Trophoblast cell (in vitro differentiated cells and primary cell): ENCODE measurements at regions not wholly inside any gene's neighbourhood (a gene's known extent, or its start where the extent isn't known, plus 50 kb on each side); places are given as distances from the start of the nearest gene placed in this dataset.
A peak's percentile ranks its signal among the peaks of the same experiment; 100 is the strongest.

Experiments
- DNase-seq, 2 donors: peaks; one replicate each; pipeline ENCODE4 v3.0.0-alpha.2; 2016
- H2AFZ ChIP-seq: 2 replicates; pipeline ENCODE4 v1.6.1; 2013; ENCODE audit warnings: low read length, moderate library complexity, mild to moderate bottlenecking; ENCODE audit not compliant: insufficient read depth, poor library complexity
- H2AK5ac ChIP-seq: 2 replicates; pipeline ENCODE4 v1.6.1; 2013; ENCODE audit warnings: mild to moderate bottlenecking, low read length
- H2BK120ac ChIP-seq: 2 replicates; pipeline ENCODE4 v1.6.1; 2013; ENCODE audit warnings: low read length, mild to moderate bottlenecking, moderate library complexity; ENCODE audit not compliant: insufficient read depth, poor library complexity
- H2BK12ac ChIP-seq: 2 replicates; pipeline ENCODE4 v1.6.1; 2013; ENCODE audit warnings: mild to moderate bottlenecking, low read length, moderate library complexity
- H2BK5ac ChIP-seq: 2 replicates; pipeline ENCODE4 v1.6.1; 2013; ENCODE audit warnings: low read length, low read depth, moderate library complexity, mild to moderate bottlenecking; ENCODE audit not compliant: poor library complexity
- H3K14ac ChIP-seq: 2 replicates; pipeline ENCODE4 v1.6.1; 2013; ENCODE audit warnings: mild to moderate bottlenecking, low read length
- H3K18ac ChIP-seq: 2 replicates; pipeline ENCODE4 v1.6.1; 2013; ENCODE audit warnings: mild to moderate bottlenecking, low read length
- H3K23ac ChIP-seq: 2 replicates; pipeline ENCODE4 v1.6.1; 2013; ENCODE audit warnings: low read length
- H3K27ac ChIP-seq: 2 replicates; pipeline ENCODE4 v1.5.1; 2013; ENCODE audit warnings: low read depth, mild to moderate bottlenecking, inconsistent platforms, low read length, moderate library complexity
- H3K27me3 ChIP-seq: 2 replicates; pipeline ENCODE4 v1.6.1; 2013; ENCODE audit warnings: inconsistent platforms, mild to moderate bottlenecking, low read length, moderate library complexity; ENCODE audit not compliant: insufficient read depth
- H3K36me3 ChIP-seq, 2 experiments: 1 replicate in 1 of 2; 2 replicates in 1 of 2; pipeline ENCODE4 v1.6.1; 2013; ENCODE audit warnings: low read length in 2 of 2, mild to moderate bottlenecking in 2 of 2, moderate library complexity in 1 of 2; ENCODE audit not compliant: insufficient read depth in 2 of 2, control insufficient read depth in 1 of 2
- H3K4ac ChIP-seq: 2 replicates; pipeline ENCODE4 v1.6.1; 2013; ENCODE audit warnings: low read depth, mild to moderate bottlenecking, low read length, moderate library complexity
- H3K4me1 ChIP-seq, 2 experiments: 1 replicate in 1 of 2; 2 replicates in 1 of 2; pipeline ENCODE4 v1.6.1; 2013; ENCODE audit warnings: low read length in 2 of 2, mild to moderate bottlenecking in 2 of 2, moderate library complexity in 1 of 2; ENCODE audit not compliant: insufficient read depth in 2 of 2, control insufficient read depth in 1 of 2
- H3K4me2 ChIP-seq: 2 replicates; pipeline ENCODE4 v1.6.1; 2013; ENCODE audit warnings: inconsistent platforms, mild to moderate bottlenecking, low read length, moderate library complexity
- H3K4me3 ChIP-seq: 2 replicates; pipeline ENCODE4 v1.5.1; 2013; ENCODE audit warnings: mild to moderate bottlenecking, low read depth, low read length, inconsistent platforms
- H3K79me1 ChIP-seq: one replicate; pipeline ENCODE4 v1.6.1; 2013; ENCODE audit warnings: low read length
- H3K79me2 ChIP-seq: 2 replicates; pipeline ENCODE4 v1.6.1; 2013; ENCODE audit warnings: low read length, mild to moderate bottlenecking; ENCODE audit not compliant: control insufficient read depth, insufficient read depth, poor library complexity
- H3K9ac ChIP-seq: 2 replicates; pipeline ENCODE4 v1.6.1; 2013; ENCODE audit warnings: mild to moderate bottlenecking, low read length
- H3K9me3 ChIP-seq: 2 replicates; pipeline ENCODE4 v1.6.1; 2013; ENCODE audit warnings: low read depth, mild to moderate bottlenecking, control low read depth, inconsistent platforms, low read length; ENCODE audit not compliant: insufficient read depth
- H4K12ac ChIP-seq: 2 replicates; pipeline ENCODE4 v1.6.1; 2013; ENCODE audit warnings: low read depth, mild to moderate bottlenecking, low read length, moderate library complexity
- H4K8ac ChIP-seq: 2 replicates; pipeline ENCODE4 v1.6.1; 2013; ENCODE audit warnings: low read depth, mild to moderate bottlenecking, low read length, moderate library complexity
- H4K91ac ChIP-seq: one replicate; pipeline ENCODE4 v1.6.1; 2013; ENCODE audit warnings: low read depth, mild to moderate bottlenecking, low read length, moderate library complexity
- WGBS: extraction: QIAGEN DNeasy Blood & Tissue Kit; methylation state at CpG from one replicate; pipeline ENCODE4 v1.1.7; 2013; ENCODE audit warnings: missing lambda C conversion rate; ENCODE audit not compliant: insufficient read length, insufficient coverage; ENCODE audit errors: extremely low coverage; 5-methylcytosine and 5-hydroxymethylcytosine counted together

- peaks cover 6 to 8% of the 10 kb centered on the region in 2 experiments for H3K4me1 ChIP-seq
- no CpG with 5 or more reads among the region's 3 CpGs for WGBS
- H3K14ac ChIP-seq: no peak overlapping the region
- no peaks in the 10 kb centered on the region for H3K36me3 ChIP-seq
- H3K79me2 ChIP-seq: no peaks in the 10 kb centered on the region
- H2BK12ac ChIP-seq: no peak overlapping the region
- H4K91ac ChIP-seq: no peak overlapping the region
- no peaks in the 10 kb centered on the region for H3K9me3 ChIP-seq
- no peaks in the 10 kb centered on the region for H3K79me1 ChIP-seq
- H3K4ac ChIP-seq: no peak overlapping the region
- H3K23ac ChIP-seq: no peak overlapping the region
- H3K4me3 ChIP-seq: no peak overlapping the region
- no peaks in the 10 kb centered on the region for H3K27me3 ChIP-seq
- H4K8ac ChIP-seq: peak overlapping the region; percentile 24
- H2BK120ac ChIP-seq: no peak overlapping the region
- DNase-seq: no peak
- no peak overlapping the region for H2BK5ac ChIP-seq
- no peak overlapping the region for H2AK5ac ChIP-seq
- H4K12ac ChIP-seq: no peak overlapping the region
- H2AFZ ChIP-seq: no peak overlapping the region
- no peak overlapping the region for H3K9ac ChIP-seq
- H3K4me2 ChIP-seq: peak overlapping the region; percentile 41
- H3K18ac ChIP-seq: no peak overlapping the region
- H3K27ac ChIP-seq: peak overlapping the region; percentile 35
Observed at GRCh38 chr16:13441675-13442074, 478.3 kb upstream of the ERCC4 start.

GRCh38 chr16:13448346-13448745 lies 471.6 kb upstream of the ERCC4 start:
- Histone ChIP-seq H3K14ac (no peak overlapping the region), H3K23ac (no peak overlapping the region), H3K4me2 (no peak overlapping the region), H2AK5ac (no peak overlapping the region), H3K4me1 (no peaks in the 10 kb centered on the region), H4K8ac (no peak overlapping the region), H3K4ac (no peak overlapping the region), H3K36me3 (no peaks in the 10 kb centered on the region), H3K27me3 (no peaks in the 10 kb centered on the region), H2BK120ac (no peak overlapping the region), H2AFZ (no peak overlapping the region), H3K27ac (no peak overlapping the region), H3K18ac (no peak overlapping the region), H3K9ac (no peak overlapping the region), H3K79me1 (no peaks in the 10 kb centered on the region), H4K12ac (no peak overlapping the region), H2BK12ac (no peak overlapping the region), H4K91ac (no peak overlapping the region), H3K79me2 (no peaks in the 10 kb centered on the region), H3K4me3 (no peak overlapping the region), H2BK5ac (no peak overlapping the region), H3K9me3 (no peaks in the 10 kb centered on the region)
- WGBS: no CpG with 5 or more reads among the region's 4 CpGs
- DNase-seq: no peak

DNA sequence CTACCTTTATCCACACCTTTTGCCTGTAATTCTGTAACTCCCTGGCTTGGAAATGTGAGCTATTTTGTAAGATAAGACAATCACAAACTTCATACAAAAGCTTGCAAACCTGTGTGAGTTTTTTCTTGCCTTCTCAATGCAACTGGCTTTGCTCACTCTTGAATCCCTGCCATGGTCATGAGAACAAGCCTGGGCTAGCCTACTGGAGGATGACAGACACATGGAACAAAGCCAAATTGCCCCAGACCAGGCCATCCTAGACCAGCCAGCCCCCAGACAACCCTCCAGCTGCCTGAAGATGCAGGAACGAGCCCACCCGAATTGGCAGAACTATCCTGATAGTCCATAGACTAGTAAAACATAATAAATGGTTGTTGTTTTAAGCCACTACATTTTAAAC lies 466.6 kb upstream of the ERCC4 start:
- Histone ChIP-seq H3K4me3 (no peak overlapping the region), H3K36me3 (no peaks in the 10 kb centered on the region), H2BK5ac (peak overlapping the region; percentile 67), H3K27ac (no peak overlapping the region), H2AK5ac (no peak overlapping the region), H3K9ac (no peak overlapping the region), H3K18ac (no peak overlapping the region), H3K4ac (no peak overlapping the region), H2BK120ac (no peak overlapping the region), H3K9me3 (no peaks in the 10 kb centered on the region), H3K23ac (no peak overlapping the region), H3K4me2 (no peak overlapping the region), H3K14ac (no peak overlapping the region), H2AFZ (no peak overlapping the region), H3K4me1 (no peaks in the 10 kb centered on the region), H3K27me3 (no peaks in the 10 kb centered on the region), H4K8ac (no peak overlapping the region), H4K12ac (no peak overlapping the region), H2BK12ac (peak overlapping the region; percentile 12), H3K79me2 (no peaks in the 10 kb centered on the region), H3K79me1 (no peaks in the 10 kb centered on the region), H4K91ac (peak overlapping the region; percentile 20)
- no peak for DNase-seq
- WGBS: no CpG with 5 or more reads among the region's 2 CpGs

DNA sequence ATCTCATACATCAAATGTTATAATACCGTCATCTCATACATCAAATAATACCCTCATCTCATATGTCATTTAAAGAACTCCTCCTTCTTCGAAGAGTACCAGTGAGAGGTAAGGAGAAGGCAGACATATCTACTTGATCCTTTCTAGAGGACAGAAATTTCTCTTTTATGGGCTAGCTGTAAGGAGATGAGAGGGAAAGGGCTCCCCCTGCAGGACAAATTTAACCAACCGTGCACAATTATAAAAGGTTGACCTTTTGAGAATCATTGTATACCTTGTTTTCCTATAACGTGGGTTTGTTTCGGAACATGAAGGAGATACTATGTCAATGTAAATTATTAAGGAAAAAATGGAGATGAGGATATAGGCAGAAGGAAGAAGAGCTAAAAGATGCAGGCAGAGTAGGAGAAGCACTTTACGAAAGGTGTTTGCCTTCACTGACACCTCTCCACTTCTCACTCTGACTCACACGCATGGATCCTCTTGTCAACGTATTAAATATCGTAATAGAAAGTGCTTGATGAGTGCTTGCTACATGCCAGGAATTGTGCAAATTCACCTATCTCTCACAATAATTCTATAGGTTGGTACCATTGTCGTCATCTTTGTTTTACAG lies 465.9 kb upstream of the ERCC4 start:
- no peak overlapping the region for H2BK5ac ChIP-seq
- no peak overlapping the region for H3K4me2 ChIP-seq
- no peak overlapping the region for H2BK120ac ChIP-seq
- no peaks in the 10 kb centered on the region for H3K79me2 ChIP-seq
- no peak overlapping the region for H3K9ac ChIP-seq
- H2AK5ac ChIP-seq: no peak overlapping the region
- H3K23ac ChIP-seq: no peak overlapping the region
- no peak overlapping the region for H3K14ac ChIP-seq
- no peak overlapping the region for H3K4ac ChIP-seq
- no peak overlapping the region for H3K18ac ChIP-seq
- 100% methylated on average over 2 of the region's 10 CpGs for WGBS
- no peak overlapping the region for H2BK12ac ChIP-seq
- H3K36me3 ChIP-seq: no peaks in the 10 kb centered on the region
- no peak overlapping the region for H3K4me3 ChIP-seq
- H3K27me3 ChIP-seq: no peaks in the 10 kb centered on the region
- H4K8ac ChIP-seq: no peak overlapping the region
- H3K9me3 ChIP-seq: no peaks in the 10 kb centered on the region
- no peaks in the 10 kb centered on the region for H3K4me1 ChIP-seq
- no peak overlapping the region for H4K91ac ChIP-seq
- no peaks in the 10 kb centered on the region for H3K79me1 ChIP-seq
- no peak overlapping the region for H3K27ac ChIP-seq
- peak in 1 of 2 donors; percentile 46 for DNase-seq
- no peak overlapping the region for H4K12ac ChIP-seq
- no peak overlapping the region for H2AFZ ChIP-seq
